ENCODE measurements at regions not wholly inside any gene's neighbourhood (a gene's known extent, or its start where the extent isn't known, plus 50 kb on each side); places are given as distances from the start of the nearest gene placed in this dataset.

DNA sequence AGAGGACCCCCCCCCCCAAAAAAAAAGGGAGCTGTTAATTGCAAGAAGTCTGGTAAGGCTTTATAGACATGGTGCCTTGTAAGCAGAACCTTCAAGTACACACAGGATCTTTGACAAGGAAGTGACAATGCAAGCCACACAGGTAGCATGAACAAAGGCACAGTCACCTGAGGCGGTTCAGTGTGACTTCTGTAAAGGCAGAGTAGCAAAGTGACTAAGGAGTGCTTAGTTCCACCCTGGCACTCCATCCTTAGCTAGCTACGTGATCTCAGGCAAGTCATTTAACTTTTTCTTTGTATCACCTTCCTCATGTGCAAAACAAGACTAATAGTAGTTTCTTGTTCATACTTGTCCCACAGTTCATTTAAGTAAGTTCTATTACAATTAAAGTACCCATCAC is 282.0 kb downstream of the PRELID2 start:
- H3K9me3 ChIP-seq (ENCODE audit: control insufficient read depth, insufficient read depth, low read length), result no peaks in the 10 kb centered on the region
- TF ChIP-seq BHLHE40 (IDR thresholded peaks at IDR 0.05; ENCODE audit: low read depth, low read length) (no peak), POLR2A (IDR thresholded peaks at IDR 0.05; ENCODE audit: low read depth, low read length) (no peak), RFX5 (IDR thresholded peaks at IDR 0.05; ENCODE audit: low read depth, low read length) (no peak), MXI1 (IDR thresholded peaks at IDR 0.05; ENCODE audit: borderline replicate concordance, low read depth, low read length) (no peak), MAZ (IDR thresholded peaks at IDR 0.05; ENCODE audit: borderline replicate concordance, low read depth, low read length) (no peak), NFE2L2 (IDR thresholded peaks at IDR 0.05; ENCODE audit: low read depth, low read length) (no peak), CHD1 (IDR thresholded peaks at IDR 0.05; ENCODE audit: low read depth, low read length) (no peak), MAFK (IDR thresholded peaks at IDR 0.05; ENCODE audit: low read depth, low read length) (no peak), CEBPB (IDR thresholded peaks at IDR 0.05; ENCODE audit: low read depth, low read length) (no peak), RAD21 (IDR thresholded peaks at IDR 0.05; ENCODE audit: low read length) (no peak), RCOR1 (IDR thresholded peaks at IDR 0.05; ENCODE audit: insufficient replicate concordance, low read length) (no peak)
- TF ChIP-seq, protein P1, sequence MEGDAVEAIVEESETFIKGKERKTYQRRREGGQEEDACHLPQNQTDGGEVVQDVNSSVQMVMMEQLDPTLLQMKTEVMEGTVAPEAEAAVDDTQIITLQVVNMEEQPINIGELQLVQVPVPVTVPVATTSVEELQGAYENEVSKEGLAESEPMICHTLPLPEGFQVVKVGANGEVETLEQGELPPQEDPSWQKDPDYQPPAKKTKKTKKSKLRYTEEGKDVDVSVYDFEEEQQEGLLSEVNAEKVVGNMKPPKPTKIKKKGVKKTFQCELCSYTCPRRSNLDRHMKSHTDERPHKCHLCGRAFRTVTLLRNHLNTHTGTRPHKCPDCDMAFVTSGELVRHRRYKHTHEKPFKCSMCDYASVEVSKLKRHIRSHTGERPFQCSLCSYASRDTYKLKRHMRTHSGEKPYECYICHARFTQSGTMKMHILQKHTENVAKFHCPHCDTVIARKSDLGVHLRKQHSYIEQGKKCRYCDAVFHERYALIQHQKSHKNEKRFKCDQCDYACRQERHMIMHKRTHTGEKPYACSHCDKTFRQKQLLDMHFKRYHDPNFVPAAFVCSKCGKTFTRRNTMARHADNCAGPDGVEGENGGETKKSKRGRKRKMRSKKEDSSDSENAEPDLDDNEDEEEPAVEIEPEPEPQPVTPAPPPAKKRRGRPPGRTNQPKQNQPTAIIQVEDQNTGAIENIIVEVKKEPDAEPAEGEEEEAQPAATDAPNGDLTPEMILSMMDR (conservative IDR thresholded peaks at IDR 0.05; ENCODE audit: low read depth, low read length), result no peak
- TF ChIP-seq, protein P2, sequence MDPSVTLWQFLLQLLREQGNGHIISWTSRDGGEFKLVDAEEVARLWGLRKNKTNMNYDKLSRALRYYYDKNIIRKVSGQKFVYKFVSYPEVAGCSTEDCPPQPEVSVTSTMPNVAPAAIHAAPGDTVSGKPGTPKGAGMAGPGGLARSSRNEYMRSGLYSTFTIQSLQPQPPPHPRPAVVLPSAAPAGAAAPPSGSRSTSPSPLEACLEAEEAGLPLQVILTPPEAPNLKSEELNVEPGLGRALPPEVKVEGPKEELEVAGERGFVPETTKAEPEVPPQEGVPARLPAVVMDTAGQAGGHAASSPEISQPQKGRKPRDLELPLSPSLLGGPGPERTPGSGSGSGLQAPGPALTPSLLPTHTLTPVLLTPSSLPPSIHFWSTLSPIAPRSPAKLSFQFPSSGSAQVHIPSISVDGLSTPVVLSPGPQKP (IDR thresholded peaks at IDR 0.05; ENCODE audit: borderline replicate concordance, low read depth, low read length), result no peak
- H3K27ac ChIP-seq (ENCODE audit: insufficient read depth, low read length), result no peak overlapping the region
- H2AK5ac ChIP-seq (ENCODE audit: low read depth, low read length), result no peak overlapping the region
- no peak overlapping the region for H2AK9ac ChIP-seq (replicated peaks; ENCODE audit: low read depth, low read length, poor library complexity)
- H3K4me3 ChIP-seq (ENCODE audit: insufficient read depth, low read depth, low read length), result no peak overlapping the region
- dilution Hi-C loops (cut with HindIII; ENCODE audit: low sequenced_read_pairs, unreplicated experiment), result no loop called here
- no peaks in the 10 kb centered on the region for H3K79me1 ChIP-seq (ENCODE audit: low read depth in 1 of 2, low read length in 2 of 2)
- no peak overlapping the region for H4K8ac ChIP-seq (ENCODE audit: low read depth in 2 of 2, low read length in 2 of 2)
- no peak overlapping the region for H3K56ac ChIP-seq (ENCODE audit: extremely low read depth, insufficient read depth, low read length)
- H3K14ac ChIP-seq (replicated peaks; ENCODE audit: low read depth, low read length), result no peak overlapping the region
- H3K4ac ChIP-seq (ENCODE audit: low read depth, low read length), result no peak overlapping the region
- no peak overlapping the region for H2BK20ac ChIP-seq (ENCODE audit: low read depth, low read length)
- H4K20me1 ChIP-seq (ENCODE audit: insufficient read depth, low read length), result no peaks in the 10 kb centered on the region
- no peak overlapping the region for H2BK120ac ChIP-seq (ENCODE audit: low read depth, low read length)
- H2BK5ac ChIP-seq (ENCODE audit: low read depth, low read length, poor library complexity, severe bottlenecking), result no peak overlapping the region
- no TSS peak for BruUV-seq (replicated peaks)
- no peaks in the 10 kb centered on the region for H3K36me3 ChIP-seq (ENCODE audit: control insufficient read depth, insufficient read depth, low read length)
- H3K18ac ChIP-seq (ENCODE audit: low read depth, low read length), result no peak overlapping the region
- H4K91ac ChIP-seq (ENCODE audit: insufficient read depth, low read depth, low read length), result no peak overlapping the region
- no peak overlapping the region for H3K9ac ChIP-seq (ENCODE audit: low read depth, low read length)
- H3K27me3 ChIP-seq (ENCODE audit: control insufficient read depth, insufficient read depth, low read length), result no peaks in the 10 kb centered on the region
- WGBS, 2 experiments (ENCODE audit: extremely low coverage in 2 of 2, insufficient read length in 1 of 2), result 100% methylated on average over 1 of the region's 2 CpGs; no CpG with 5 or more reads in 1 of the 2 experiments
- H4K5ac ChIP-seq (ENCODE audit: low read depth, low read length), result no peak overlapping the region
- no peak overlapping the region for H2BK15ac ChIP-seq (ENCODE audit: low read depth, low read length)
- no peak overlapping the region for H3K23ac ChIP-seq (ENCODE audit: low read depth, low read length)
- no peaks in the 10 kb centered on the region for H3K9me1 ChIP-seq (ENCODE audit: insufficient read depth, low read length)
- no peak overlapping the region for H2AFZ ChIP-seq (replicated peaks; ENCODE audit: low read length, poor library complexity)
- no peak overlapping the region for H3K4me2 ChIP-seq (ENCODE audit: low read depth, low read length)
- intact Hi-C loops (cut with micrococcal nuclease), result no loop called here
- no peak for ATAC-seq (ENCODE audit: low read depth)
- ChIA-PET POLR2A (ENCODE audit: unreplicated experiment) (interaction anchor here (0.5 kb wide), 1 partner anchor 789 kb away, joined by 5 read pairs; no protein-coding TSS in a partner anchor), CTCF (no interaction called here)
- in situ Hi-C loops (cut with MboI; ENCODE audit: low sequenced_read_pairs), result no loop called here
- no peaks in the 10 kb centered on the region; the same call in 1 of the 2 replicates for H3K4me1 ChIP-seq (ENCODE audit: control insufficient read depth, insufficient read depth, low read length)
- no peak for DNase-seq

Data from IMR-90 (cell line).